ENCODE measurements at regions not wholly inside any gene's neighbourhood (a gene's known extent, or its start where the extent isn't known, plus 50 kb on each side); places are given as distances from the start of the nearest gene placed in this dataset.
"Not testable (repeated sequence)": the region's sequence is repeated elsewhere in the genome, so short reads cannot be mapped to it uniquely, and the experiment has no call there.

GRCh38 chr17:69692171-69692570 lies 277.7 kb downstream of the MAP2K6 start:
- Mint-ChIP-seq H3K36me3 (ENCODE audit: low read depth) (no peaks in the 10 kb centered on the region), H3K27me3 (ENCODE audit: low read depth) (no peaks in the 10 kb centered on the region), H3K4me1 (ENCODE audit: low read depth) (no peaks in the 10 kb centered on the region)

GRCh38 chr17:69695646-69696045 lies 281.1 kb downstream of the MAP2K6 start:
- H3K4me3 Mint-ChIP-seq: no peak overlapping the region
- no peaks in the 10 kb centered on the region for H3K4me1 Mint-ChIP-seq (ENCODE audit: low read depth)
- H3K27me3 Mint-ChIP-seq (ENCODE audit: low read depth): no peaks in the 10 kb centered on the region
- no peak for DNase-seq (ENCODE audit: low spot score)
- H3K27ac Mint-ChIP-seq: no peak overlapping the region
- H3K36me3 Mint-ChIP-seq (ENCODE audit: low read depth): no peaks in the 10 kb centered on the region
- peaks cover 31% of the 10 kb centered on the region for H3K9me3 Mint-ChIP-seq

More at GRCh38 chr17:69692171-69692570, 277.7 kb downstream of the MAP2K6 start:
- H3K27ac Mint-ChIP-seq: no peak overlapping the region
- DNase-seq (ENCODE audit: low spot score): no peak
- H3K4me3 Mint-ChIP-seq: no peak overlapping the region
- H3K9me3 Mint-ChIP-seq: peaks cover 6% of the 10 kb centered on the region

GRCh38 chr17:69696650-69697049 lies 282.2 kb downstream of the MAP2K6 start:
- no peak for DNase-seq (ENCODE audit: low spot score)
- no peak overlapping the region for H3K27ac Mint-ChIP-seq
- no peaks in the 10 kb centered on the region for H3K27me3 Mint-ChIP-seq (ENCODE audit: low read depth)
- H3K4me3 Mint-ChIP-seq: no peak overlapping the region
- H3K36me3 Mint-ChIP-seq (ENCODE audit: low read depth): no peaks in the 10 kb centered on the region
- H3K4me1 Mint-ChIP-seq (ENCODE audit: low read depth): no peaks in the 10 kb centered on the region
- H3K9me3 Mint-ChIP-seq: peaks cover 32% of the 10 kb centered on the region

- not testable (repeated sequence) for H3K27me3 Mint-ChIP-seq (ENCODE audit: low read depth); DNase-seq (ENCODE audit: low spot score); H3K27ac Mint-ChIP-seq; H3K4me3 Mint-ChIP-seq; H3K36me3 Mint-ChIP-seq (ENCODE audit: low read depth); H3K4me1 Mint-ChIP-seq (ENCODE audit: low read depth)
- peaks cover 36% of the 10 kb centered on the region for H3K9me3 Mint-ChIP-seq
These were observed 283.9 kb downstream of the MAP2K6 start for GRCh38 chr17:69698352-69698751.

- no peak overlapping the region for H3K4me3 Mint-ChIP-seq
- no peaks in the 10 kb centered on the region for H3K36me3 Mint-ChIP-seq (ENCODE audit: low read depth)
- no peaks in the 10 kb centered on the region for H3K4me1 Mint-ChIP-seq (ENCODE audit: low read depth)
- DNase-seq (ENCODE audit: low spot score): no peak
- H3K27me3 Mint-ChIP-seq (ENCODE audit: low read depth): no peaks in the 10 kb centered on the region
- H3K27ac Mint-ChIP-seq: no peak overlapping the region
- peaks cover 41% of the 10 kb centered on the region for H3K9me3 Mint-ChIP-seq
These were observed 287.6 kb downstream of the MAP2K6 start for GRCh38 chr17:69702078-69702477.

- H3K4me1 Mint-ChIP-seq (ENCODE audit: low read depth): no peaks in the 10 kb centered on the region
- peaks cover 27% of the 10 kb centered on the region for H3K9me3 Mint-ChIP-seq
- no peak for DNase-seq (ENCODE audit: low spot score)
- no peaks in the 10 kb centered on the region for H3K36me3 Mint-ChIP-seq (ENCODE audit: low read depth)
- H3K27ac Mint-ChIP-seq: no peak overlapping the region
- no peaks in the 10 kb centered on the region for H3K27me3 Mint-ChIP-seq (ENCODE audit: low read depth)
- H3K4me3 Mint-ChIP-seq: no peak overlapping the region
These were observed 289.3 kb downstream of the MAP2K6 start for GRCh38 chr17:69703751-69704150.

- Mint-ChIP-seq H3K27me3 (ENCODE audit: low read depth) (no peaks in the 10 kb centered on the region), H3K27ac (no peak overlapping the region), H3K36me3 (ENCODE audit: low read depth) (no peaks in the 10 kb centered on the region), H3K4me1 (ENCODE audit: low read depth) (peaks cover 4% of the 10 kb centered on the region), H3K4me3 (no peak overlapping the region), H3K9me3 (peaks cover 16% of the 10 kb centered on the region)
- DNase-seq (ENCODE audit: low spot score): no peak
These were observed 290.4 kb downstream of the MAP2K6 start for GRCh38 chr17:69704935-69705334.

- Mint-ChIP-seq H3K36me3 (ENCODE audit: low read depth) (no peaks in the 10 kb centered on the region), H3K9me3 (peaks cover 12% of the 10 kb centered on the region), H3K4me1 (ENCODE audit: low read depth) (peaks cover 4% of the 10 kb centered on the region), H3K4me3 (no peak overlapping the region), H3K27ac (no peak overlapping the region), H3K27me3 (ENCODE audit: low read depth) (no peaks in the 10 kb centered on the region)
- DNase-seq (ENCODE audit: low spot score): no peak
These were observed 291.6 kb downstream of the MAP2K6 start for GRCh38 chr17:69706127-69706526.

GRCh38 chr17:69709441-69709840 lies 294.9 kb downstream of the MAP2K6 start:
- DNase-seq (ENCODE audit: low spot score): no peak
- no peaks in the 10 kb centered on the region for H3K36me3 Mint-ChIP-seq (ENCODE audit: low read depth)
- peaks cover 6% of the 10 kb centered on the region for H3K9me3 Mint-ChIP-seq
- no peak overlapping the region for H3K27ac Mint-ChIP-seq
- no peaks in the 10 kb centered on the region for H3K27me3 Mint-ChIP-seq (ENCODE audit: low read depth)
- H3K4me1 Mint-ChIP-seq (ENCODE audit: low read depth): peaks cover 4% of the 10 kb centered on the region
- peak overlapping the region; percentile 42 for H3K4me3 Mint-ChIP-seq

- Mint-ChIP-seq H3K27me3 (ENCODE audit: low read depth) (no peaks in the 10 kb centered on the region), H3K9me3 (peaks cover 10% of the 10 kb centered on the region), H3K4me1 (ENCODE audit: low read depth) (peaks cover 4% of the 10 kb centered on the region), H3K36me3 (ENCODE audit: low read depth) (peaks cover 2% of the 10 kb centered on the region), H3K27ac (no peak overlapping the region), H3K4me3 (no peak overlapping the region)
- no peak for DNase-seq (ENCODE audit: low spot score)
These were observed 296.4 kb downstream of the MAP2K6 start for GRCh38 chr17:69710926-69711325.

GRCh38 chr17:69711541-69711940 lies 297.0 kb downstream of the MAP2K6 start:
- Mint-ChIP-seq H3K27ac (no peak overlapping the region), H3K4me1 (ENCODE audit: low read depth) (peaks cover 4% of the 10 kb centered on the region), H3K9me3 (peaks cover 8% of the 10 kb centered on the region), H3K27me3 (ENCODE audit: low read depth) (no peaks in the 10 kb centered on the region), H3K36me3 (ENCODE audit: low read depth) (peaks cover 2% of the 10 kb centered on the region), H3K4me3 (no peak overlapping the region)
- DNase-seq (ENCODE audit: low spot score): no peak

- DNase-seq (ENCODE audit: low spot score): no peak
These were observed 298.4 kb downstream of the MAP2K6 start for GRCh38 chr17:69712801-69713311.

GRCh38 chr17:69713815-69714214 lies 299.3 kb downstream of the MAP2K6 start:
- no peak overlapping the region for H3K27ac Mint-ChIP-seq
- no peak for DNase-seq (ENCODE audit: low spot score)

More at GRCh38 chr17:69712801-69713311, 298.4 kb downstream of the MAP2K6 start:
- H3K9me3 Mint-ChIP-seq: peaks cover 8% of the 10 kb centered on the region
- peaks cover 4% of the 10 kb centered on the region for H3K4me1 Mint-ChIP-seq (ENCODE audit: low read depth)
- H3K27me3 Mint-ChIP-seq (ENCODE audit: low read depth): no peaks in the 10 kb centered on the region
- H3K36me3 Mint-ChIP-seq (ENCODE audit: low read depth): peaks cover 2% of the 10 kb centered on the region
- H3K27ac Mint-ChIP-seq: no peak overlapping the region
- H3K4me3 Mint-ChIP-seq: no peak overlapping the region

GRCh38 chr17:69714669-69715068 lies 300.2 kb downstream of the MAP2K6 start:
- H3K4me1 Mint-ChIP-seq (ENCODE audit: low read depth): peaks cover under 1% of the 10 kb centered on the region
- H3K36me3 Mint-ChIP-seq (ENCODE audit: low read depth): peaks cover 2% of the 10 kb centered on the region
- H3K27me3 Mint-ChIP-seq (ENCODE audit: low read depth): no peaks in the 10 kb centered on the region
- H3K4me3 Mint-ChIP-seq: no peak overlapping the region
- H3K9me3 Mint-ChIP-seq: peaks cover 8% of the 10 kb centered on the region
- DNase-seq (ENCODE audit: low spot score): no peak
- H3K27ac Mint-ChIP-seq: no peak overlapping the region

More at GRCh38 chr17:69713815-69714214, 299.3 kb downstream of the MAP2K6 start:
- H3K27me3 Mint-ChIP-seq (ENCODE audit: low read depth): no peaks in the 10 kb centered on the region
- peaks cover 4% of the 10 kb centered on the region for H3K4me1 Mint-ChIP-seq (ENCODE audit: low read depth)
- H3K36me3 Mint-ChIP-seq (ENCODE audit: low read depth): peaks cover 2% of the 10 kb centered on the region
- H3K4me3 Mint-ChIP-seq: no peak overlapping the region
- H3K9me3 Mint-ChIP-seq: peaks cover 8% of the 10 kb centered on the region

- Mint-ChIP-seq H3K9me3 (peaks cover 8% of the 10 kb centered on the region), H3K27me3 (ENCODE audit: low read depth) (no peaks in the 10 kb centered on the region), H3K27ac (no peak overlapping the region), H3K4me1 (ENCODE audit: low read depth) (no peaks in the 10 kb centered on the region), H3K36me3 (ENCODE audit: low read depth) (peaks cover 2% of the 10 kb centered on the region), H3K4me3 (no peak overlapping the region)
- DNase-seq (ENCODE audit: low spot score): no peak
These were observed 301.2 kb downstream of the MAP2K6 start for GRCh38 chr17:69715656-69716055.
